HCT116 (cell line): ENCODE measurements at regions not wholly inside any gene's neighbourhood (a gene's known extent, or its start where the extent isn't known, plus 50 kb on each side); places are given as distances from the start of the nearest gene placed in this dataset.

ENCODE experiments used
- ATAC-seq: fragments of 200-7000 bp; cut with Tn5 transposase; 2 replicates; pipeline ENCODE4 v1.9.1; 2020; ENCODE audit warnings: mild to moderate bottlenecking, moderate library complexity
- BruUV-seq: library from RNA; stranded (reverse); fragments of 400-500 nt; replicated peaks from 2 replicates; lab custom pipeline; 2021; lab: Mats Ljungman, UMichigan
- CTCF ChIA-PET: fragments of 300-600 bp; sonication (Branson Sonifier 250); formaldehyde crosslinking; loops from one replicate; lab custom pipeline; 2021; ENCODE audit warnings: antibody characterized with exemption; lab: Charles Lee
- POLR2A ChIA-PET: fragments of 300-600, 350-600 bp; sonication (Branson Sonifier 250); formaldehyde crosslinking; loops from one replicate; lab custom pipeline; 2021; ENCODE audit warnings: antibody characterized with exemption; lab: Charles Lee
- RAD21 ChIA-PET, 2 experiments: fragments of 300-600 bp; sonication (Branson Sonifier 250); formaldehyde crosslinking; loops; one replicate each; lab custom pipeline; 2023; ENCODE audit warnings: low total read pairs in 2 of 2; ENCODE audit not compliant: uncharacterized antibody in 2 of 2, unreplicated experiment in 2 of 2, low non-redundant PET in 1 of 2; lab: Charles Lee
- DNase-seq: peaks from one replicate; pipeline ENCODE4 v3.0.0-alpha.2; 2010; ENCODE audit warnings: low read depth, low spot score
- H2AFZ ChIP-seq: fragments of 200-600 bp; shearing (Covaris generic), sonication (generic); 2 replicates; pipeline ENCODE4 v1.6.1; 2017; ENCODE audit warnings: low read depth, mixed run types, mixed read lengths, antibody characterized with exemption, low read length; ENCODE audit not compliant: poor library complexity, severe bottlenecking
- H3K27ac ChIP-seq: 2 replicates; pipeline ENCODE4 v1.5.1; 2012; ENCODE audit warnings: low read depth, low read length
- H3K27me3 ChIP-seq: fragments of 200-600 bp; sonication (generic); 2 replicates; pipeline ENCODE4 v1.6.1; 2016; ENCODE audit warnings: mixed run types, low read length, mixed read lengths; ENCODE audit not compliant: insufficient read depth
- H3K36me3 ChIP-seq, 2 experiments: fragments of 200-500 bp in 1 of 2; fragments of 200-600 bp in 1 of 2; sonication (Bioruptor generic) in 1 of 2; sonication (generic) in 1 of 2; 2 replicates each; pipeline versions ENCODE4 v1.5.1 to v1.6.1; 2014 to 2016; ENCODE audit warnings: low read length in 2 of 2, inconsistent platforms in 1 of 2, mixed read lengths in 1 of 2, mixed run types in 1 of 2; ENCODE audit not compliant: insufficient read depth in 2 of 2, control insufficient read depth in 1 of 2
- H3K4me1 ChIP-seq, 2 experiments: fragments of 200-600 bp in 1 of 2; sonication (generic) in 1 of 2; 2 replicates each; pipeline versions ENCODE4 v1.5.1 to v1.6.1; 2012 to 2017; ENCODE audit warnings: low read length in 2 of 2, inconsistent platforms in 1 of 2, mild to moderate bottlenecking in 1 of 2, mixed read lengths in 1 of 2, mixed run types in 1 of 2, moderate library complexity in 1 of 2; ENCODE audit not compliant: insufficient read depth in 2 of 2, control insufficient read depth in 1 of 2
- H3K4me2 ChIP-seq: fragments of 200-600 bp; sonication (generic); 2 replicates; pipeline ENCODE4 v1.6.1; 2017; ENCODE audit warnings: mixed run types, low read length, mixed read lengths
- H3K4me3 ChIP-seq, 2 experiments: fragments of 200-600 bp in 1 of 2; sonication (generic) in 1 of 2; replicated peaks in 1 of 2; 2 replicates each; pipeline ENCODE4 v1.5.1; 2011 to 2016; ENCODE audit warnings: low read length in 2 of 2, control low read depth in 1 of 2, low read depth in 1 of 2, mild to moderate bottlenecking in 1 of 2, mixed read lengths in 1 of 2, mixed run types in 1 of 2
- H3K79me2 ChIP-seq: fragments of 200-600 bp; sonication (generic); 2 replicates; pipeline ENCODE4 v1.6.1; 2017; ENCODE audit warnings: mild to moderate bottlenecking, mixed run types, low read length, moderate library complexity, mixed read lengths; ENCODE audit not compliant: insufficient read depth
- H3K9ac ChIP-seq: fragments of 200-600 bp; sonication (generic); 2 replicates; pipeline ENCODE4 v1.6.1; 2016; ENCODE audit warnings: low read length, mixed read lengths
- H3K9me2 ChIP-seq: fragments of 200-600 bp; sonication (generic), shearing (Covaris generic); 2 replicates; pipeline ENCODE4 v1.6.1; 2017; ENCODE audit warnings: mixed run types, mild to moderate bottlenecking, moderate library complexity; ENCODE audit not compliant: insufficient read depth
- H3K9me3 ChIP-seq, 2 experiments: fragments of 200-500 bp in 1 of 2; fragments of 200-600 bp in 1 of 2; sonication (Bioruptor generic) in 1 of 2; sonication (generic) in 1 of 2; 2 replicates each; pipeline ENCODE4 v1.6.1; 2014 to 2017; ENCODE audit warnings: low read length in 2 of 2, mixed read lengths in 2 of 2, inconsistent platforms in 1 of 2, low read depth in 1 of 2, mild to moderate bottlenecking in 1 of 2, mixed run types in 1 of 2, moderate library complexity in 1 of 2; ENCODE audit not compliant: control insufficient read depth in 1 of 2, insufficient read depth in 1 of 2
- H4K20me1 ChIP-seq: fragments of 200-600 bp; sonication (generic), shearing (Covaris generic); 2 replicates; pipeline ENCODE4 v1.6.1; 2017; ENCODE audit warnings: mixed run types, mild to moderate bottlenecking, moderate library complexity; ENCODE audit not compliant: insufficient read depth
- EGR1 ChIP-seq: IDR thresholded peaks from 2 replicates; pipeline ENCODE4 v1.6.1; 2012; ENCODE audit warnings: low read depth
- ELF1 ChIP-seq: IDR thresholded peaks from 2 replicates; pipeline ENCODE4 v1.6.1; 2012; ENCODE audit warnings: low read depth, borderline replicate concordance
- FOSL1 ChIP-seq: IDR thresholded peaks from 2 replicates; pipeline ENCODE4 v1.6.1; 2012; ENCODE audit warnings: low read depth
- POLR2AphosphoS5 ChIP-seq: IDR thresholded peaks from 2 replicates; pipeline ENCODE4 v1.6.1; 2011; ENCODE audit warnings: mild to moderate bottlenecking, low read depth, low read length, moderate library complexity
- YY1 ChIP-seq: IDR thresholded peaks from 2 replicates; pipeline ENCODE4 v1.6.1; 2011; ENCODE audit warnings: low read length, low read depth, moderate library complexity, mild to moderate bottlenecking; ENCODE audit not compliant: insufficient replicate concordance; ENCODE audit errors: extremely low read depth
- ZFX ChIP-seq: fragments of 450-650 bp; IDR thresholded peaks from 2 replicates; pipeline ENCODE4 v1.6.1; 2017
- ZNF274 ChIP-seq: fragments of 200-500 bp; sonication (Bioruptor generic); IDR thresholded peaks from 2 replicates; pipeline ENCODE4 v1.6.1; 2014; ENCODE audit warnings: mild to moderate bottlenecking, low read depth, low read length, inconsistent platforms
- intact Hi-C: fragments of 100-400 bp; cut with micrococcal nuclease; formaldehyde crosslinking; loops from 2 replicates; pipeline ENCODE4 v1.10.0; 2022
- TF ChIP-seq, protein P1 (sequence below): IDR thresholded peaks from 2 replicates; pipeline ENCODE4 v1.6.1; 2012
- TF ChIP-seq, protein P2 (sequence below): IDR thresholded peaks from 2 replicates; pipeline ENCODE4 v1.6.1; 2011; ENCODE audit warnings: mild to moderate bottlenecking, low read length, moderate library complexity; ENCODE audit not compliant: insufficient replicate concordance; ENCODE audit errors: extremely low read depth

DNA sequence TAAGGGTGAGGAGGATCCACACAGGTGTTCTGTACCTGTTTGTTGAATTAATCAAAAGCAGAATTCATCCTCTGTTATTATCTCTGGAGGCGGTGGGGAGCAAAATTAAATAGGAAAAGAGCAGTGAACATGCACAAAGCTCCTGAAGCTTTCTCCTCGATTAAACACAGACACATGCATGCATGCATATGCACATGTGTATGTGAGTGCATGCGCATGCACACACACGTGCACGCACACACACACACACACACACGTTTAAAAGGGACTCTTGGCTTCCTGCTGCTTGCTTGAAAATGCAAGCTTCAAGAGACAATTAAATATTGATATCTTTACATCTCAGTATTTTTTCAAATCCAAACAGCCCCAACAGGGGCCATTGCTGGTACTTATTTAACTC, 462.1 kb downstream of the BUD13 start:
- no TSS peak for BruUV-seq
- Histone ChIP-seq H4K20me1 (no peaks in the 10 kb centered on the region), H3K79me2 (no peaks in the 10 kb centered on the region), H3K36me3 (no peaks in the 10 kb centered on the region), H3K27ac (no peak overlapping the region), H2AFZ (no peak overlapping the region), H3K4me2 (no peak overlapping the region), H3K9me3 (no peaks in the 10 kb centered on the region), H3K4me3 (no peak overlapping the region), H3K27me3 (peaks cover 14% of the 10 kb centered on the region; the same call in 1 of the 2 replicates), H3K9ac (no peak overlapping the region), H3K9me2 (no peaks in the 10 kb centered on the region), H3K4me1 (peaks cover 0 to 5% of the 10 kb centered on the region in 2 experiments; a peak in 2 of 4 replicates)
- intact Hi-C loops = no loop called here
- ChIA-PET CTCF (no interaction called here), RAD21 (no interaction called here), POLR2A (no interaction called here)
- TF ChIP-seq FOSL1 (no peak), ZNF274 (no peak), ZFX (no peak), YY1 (no peak), ELF1 (no peak), EGR1 (no peak), POLR2AphosphoS5 (no peak)
- TF ChIP-seq, protein P1, sequence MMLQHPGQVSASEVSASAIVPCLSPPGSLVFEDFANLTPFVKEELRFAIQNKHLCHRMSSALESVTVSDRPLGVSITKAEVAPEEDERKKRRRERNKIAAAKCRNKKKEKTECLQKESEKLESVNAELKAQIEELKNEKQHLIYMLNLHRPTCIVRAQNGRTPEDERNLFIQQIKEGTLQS = no peak
- TF ChIP-seq, protein P2, sequence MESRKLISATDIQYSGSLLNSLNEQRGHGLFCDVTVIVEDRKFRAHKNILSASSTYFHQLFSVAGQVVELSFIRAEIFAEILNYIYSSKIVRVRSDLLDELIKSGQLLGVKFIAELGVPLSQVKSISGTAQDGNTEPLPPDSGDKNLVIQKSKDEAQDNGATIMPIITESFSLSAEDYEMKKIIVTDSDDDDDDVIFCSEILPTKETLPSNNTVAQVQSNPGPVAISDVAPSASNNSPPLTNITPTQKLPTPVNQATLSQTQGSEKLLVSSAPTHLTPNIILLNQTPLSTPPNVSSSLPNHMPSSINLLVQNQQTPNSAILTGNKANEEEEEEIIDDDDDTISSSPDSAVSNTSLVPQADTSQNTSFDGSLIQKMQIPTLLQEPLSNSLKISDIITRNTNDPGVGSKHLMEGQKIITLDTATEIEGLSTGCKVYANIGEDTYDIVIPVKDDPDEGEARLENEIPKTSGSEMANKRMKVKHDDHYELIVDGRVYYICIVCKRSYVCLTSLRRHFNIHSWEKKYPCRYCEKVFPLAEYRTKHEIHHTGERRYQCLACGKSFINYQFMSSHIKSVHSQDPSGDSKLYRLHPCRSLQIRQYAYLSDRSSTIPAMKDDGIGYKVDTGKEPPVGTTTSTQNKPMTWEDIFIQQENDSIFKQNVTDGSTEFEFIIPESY = no peak
- ATAC-seq = no peak
- no peak for DNase-seq
